PC-9 (cell line): ENCODE measurements at regions not wholly inside any gene's neighbourhood (a gene's known extent, or its start where the extent isn't known, plus 50 kb on each side); places are given as distances from the start of the nearest gene placed in this dataset.

Source experiments
- BruUV-seq: library from RNA; stranded (reverse); fragments of 400-500 nt; replicated peaks from 2 replicates; lab custom pipeline; 2021; lab: Mats Ljungman, UMichigan
- CTCF ChIA-PET: fragments of 300-600 bp; sonication (Branson Sonifier 250); formaldehyde crosslinking; loops from one replicate; lab custom pipeline; 2022; ENCODE audit warnings: antibody characterized with exemption; lab: Charles Lee
- POLR2A ChIA-PET: fragments of 300-600 bp; sonication (Branson Sonifier 250); formaldehyde crosslinking; loops from one replicate; lab custom pipeline; 2022; ENCODE audit warnings: antibody characterized with exemption; ENCODE audit not compliant: unreplicated experiment; lab: Charles Lee
- DNase-seq, 2 experiments: peaks; one replicate each; pipeline versions ENCODE4 v3.0.0 to v3.0.0-alpha.2; 2015 to 2022; ENCODE audit warnings: mixed read lengths in 1 of 2
- H2AFZ ChIP-seq: fragments of 200-600 bp; sonication (generic); 2 replicates; pipeline ENCODE4 v1.8.1; 2017; ENCODE audit warnings: antibody characterized with exemption
- H3F3A ChIP-seq: fragments of 200-600 bp; sonication (generic); 2 replicates; pipeline ENCODE4 v1.8.1; 2017; ENCODE audit warnings: antibody characterized with exemption, mild to moderate bottlenecking, low read depth; ENCODE audit not compliant: insufficient read depth
- H3K27ac ChIP-seq: fragments of 200-600 bp; sonication (generic); 2 replicates; pipeline ENCODE4 v1.6.1; 2016; ENCODE audit warnings: mixed run types
- H3K27me3 ChIP-seq: fragments of 200-600 bp; sonication (generic); 2 replicates; pipeline ENCODE4 v1.6.1; 2016; ENCODE audit warnings: low read depth, mixed run types; ENCODE audit not compliant: insufficient read depth
- H3K36me3 ChIP-seq: fragments of 200-600 bp; sonication (generic); 2 replicates; pipeline ENCODE4 v1.6.1; 2016; ENCODE audit warnings: low read depth, mixed run types
- H3K4me1 ChIP-seq: fragments of 200-600 bp; sonication (generic); replicated peaks from 2 replicates; pipeline ENCODE4 v1.6.1; 2016; ENCODE audit warnings: mixed run types; ENCODE audit not compliant: insufficient read depth
- H3K4me2 ChIP-seq: fragments of 200-600 bp; sonication (generic); 2 replicates; pipeline ENCODE4 v1.6.1; 2017; ENCODE audit warnings: mixed run types
- H3K4me3 ChIP-seq: fragments of 200-600 bp; sonication (generic); 2 replicates; pipeline ENCODE4 v1.6.1; 2016; ENCODE audit warnings: mixed run types
- H3K79me2 ChIP-seq: fragments of 200-600 bp; sonication (generic); 2 replicates; pipeline ENCODE4 v1.6.1; 2017; ENCODE audit warnings: low read depth, mixed run types
- H3K9me2 ChIP-seq: fragments of 200-600 bp; sonication (generic); 2 replicates; pipeline ENCODE4 v1.8.1; 2017; ENCODE audit warnings: mild to moderate bottlenecking; ENCODE audit not compliant: insufficient read depth
- H3K9me3 ChIP-seq: fragments of 200-600 bp; sonication (generic); 2 replicates; pipeline ENCODE4 v1.8.1; 2016; ENCODE audit warnings: low read depth; ENCODE audit not compliant: insufficient read depth
- H4K20me1 ChIP-seq: fragments of 200-600 bp; sonication (generic); 2 replicates; pipeline ENCODE4 v1.8.1; 2017; ENCODE audit not compliant: insufficient read depth
- EZH2 ChIP-seq: fragments of 200-600 bp; sonication (generic); IDR thresholded peaks from 2 replicates; pipeline ENCODE4 v1.8.0; 2017; ENCODE audit warnings: antibody characterized with exemption, low read depth
- intact Hi-C: fragments of 100-400 bp; cut with micrococcal nuclease; formaldehyde crosslinking; loops from one replicate; pipeline ENCODE4 v1.10.0; 2022; ENCODE audit not compliant: unreplicated experiment
- TF ChIP-seq, protein P1 (sequence below): fragments of 200-600 bp; sonication (generic); conservative IDR thresholded peaks from 2 replicates; pipeline ENCODE4 v1.6.1; 2017; ENCODE audit warnings: mixed run types, antibody characterized with exemption, mild to moderate bottlenecking, moderate library complexity

- no peaks in the 10 kb centered on the region for H4K20me1 ChIP-seq
- no peak overlapping the region for H3K4me3 ChIP-seq
- intact Hi-C loops: no loop called here
- H3K27ac ChIP-seq: no peak overlapping the region
- H3K9me2 ChIP-seq: 0 out of 2 replicates have a peak, but pooled peaks cover 4% of the 10 kb centered on the region
- H3K4me1 ChIP-seq: no peaks in the 10 kb centered on the region
- no peak overlapping the region for H2AFZ ChIP-seq
- H3F3A ChIP-seq: no peaks in the 10 kb centered on the region
- DNase-seq: no peak
- ChIA-PET CTCF (no interaction called here), POLR2A (no interaction called here)
- H3K36me3 ChIP-seq: no peaks in the 10 kb centered on the region
- TF ChIP-seq EZH2: no peak
- TF ChIP-seq, protein P1, sequence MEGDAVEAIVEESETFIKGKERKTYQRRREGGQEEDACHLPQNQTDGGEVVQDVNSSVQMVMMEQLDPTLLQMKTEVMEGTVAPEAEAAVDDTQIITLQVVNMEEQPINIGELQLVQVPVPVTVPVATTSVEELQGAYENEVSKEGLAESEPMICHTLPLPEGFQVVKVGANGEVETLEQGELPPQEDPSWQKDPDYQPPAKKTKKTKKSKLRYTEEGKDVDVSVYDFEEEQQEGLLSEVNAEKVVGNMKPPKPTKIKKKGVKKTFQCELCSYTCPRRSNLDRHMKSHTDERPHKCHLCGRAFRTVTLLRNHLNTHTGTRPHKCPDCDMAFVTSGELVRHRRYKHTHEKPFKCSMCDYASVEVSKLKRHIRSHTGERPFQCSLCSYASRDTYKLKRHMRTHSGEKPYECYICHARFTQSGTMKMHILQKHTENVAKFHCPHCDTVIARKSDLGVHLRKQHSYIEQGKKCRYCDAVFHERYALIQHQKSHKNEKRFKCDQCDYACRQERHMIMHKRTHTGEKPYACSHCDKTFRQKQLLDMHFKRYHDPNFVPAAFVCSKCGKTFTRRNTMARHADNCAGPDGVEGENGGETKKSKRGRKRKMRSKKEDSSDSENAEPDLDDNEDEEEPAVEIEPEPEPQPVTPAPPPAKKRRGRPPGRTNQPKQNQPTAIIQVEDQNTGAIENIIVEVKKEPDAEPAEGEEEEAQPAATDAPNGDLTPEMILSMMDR: no peak
- no peaks in the 10 kb centered on the region for H3K27me3 ChIP-seq
- no peak overlapping the region for H3K4me2 ChIP-seq
- H3K79me2 ChIP-seq: no peaks in the 10 kb centered on the region
- no TSS peak for BruUV-seq
- 0 out of 2 replicates have a peak, but pooled peaks cover 14% of the 10 kb centered on the region for H3K9me3 ChIP-seq
Observed at GRCh38 chr1:221066351-221067001, 187.2 kb downstream of the HLX start.

DNA sequence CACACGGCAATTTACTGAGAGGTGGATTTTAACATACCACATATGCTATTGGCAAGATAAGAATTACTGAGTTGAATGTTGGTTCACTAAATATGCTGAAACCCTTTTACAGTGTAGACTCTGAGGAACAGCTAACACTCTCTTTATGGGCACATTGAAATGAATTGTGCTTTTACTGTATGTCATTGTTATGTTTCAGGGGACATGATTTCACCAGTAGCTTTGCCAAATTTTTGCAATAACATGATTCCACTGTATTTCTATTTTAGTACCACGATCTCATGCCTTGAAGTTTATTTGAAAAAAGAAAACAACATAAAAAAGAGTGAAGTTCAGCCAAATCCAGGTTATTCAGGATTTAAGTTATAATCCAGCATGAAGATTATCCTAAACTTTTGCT lies 188.5 kb downstream of the HLX start:
- POLR2A ChIA-PET: no interaction called here
- TF ChIP-seq, protein P1: no peak
- TF ChIP-seq EZH2: no peak
- CTCF ChIA-PET: no interaction called here
- Histone ChIP-seq H3K4me3 (no peak overlapping the region), H3K27me3 (no peaks in the 10 kb centered on the region), H3K79me2 (no peaks in the 10 kb centered on the region), H4K20me1 (no peaks in the 10 kb centered on the region), H3K9me2 (0 out of 2 replicates have a peak, but pooled peaks cover 4% of the 10 kb centered on the region), H3F3A (no peaks in the 10 kb centered on the region), H3K4me2 (no peak overlapping the region), H3K4me1 (no peaks in the 10 kb centered on the region), H3K36me3 (no peaks in the 10 kb centered on the region), H3K27ac (no peak overlapping the region), H3K9me3 (0 out of 2 replicates have a peak, but pooled peaks cover 8% of the 10 kb centered on the region), H2AFZ (no peak overlapping the region)
- intact Hi-C loops: no loop called here
- DNase-seq: no peak
- no TSS peak for BruUV-seq

- no peaks in the 10 kb centered on the region for H3K4me1 ChIP-seq
- no peaks in the 10 kb centered on the region for H3K36me3 ChIP-seq
- H3F3A ChIP-seq: no peaks in the 10 kb centered on the region
- no peak for DNase-seq
- no TSS peak for BruUV-seq
- no peaks in the 10 kb centered on the region for H4K20me1 ChIP-seq
- no peak overlapping the region for H3K27ac ChIP-seq
- intact Hi-C loops: no loop called here
- H2AFZ ChIP-seq: 0 out of 2 replicates have a peak overlapping the region, but pooled peaks have one; percentile 31
- no peaks in the 10 kb centered on the region for H3K79me2 ChIP-seq
- CTCF ChIA-PET: no interaction called here
- no peak overlapping the region for H3K4me3 ChIP-seq
- no peak overlapping the region for H3K4me2 ChIP-seq
- H3K9me2 ChIP-seq: 0 out of 2 replicates have a peak, but pooled peaks cover 4% of the 10 kb centered on the region
- TF ChIP-seq, protein P1: no peak
- no peak for TF ChIP-seq EZH2
- POLR2A ChIA-PET: no interaction called here
- H3K9me3 ChIP-seq: no peaks in the 10 kb centered on the region
- no peaks in the 10 kb centered on the region for H3K27me3 ChIP-seq
Observed at GRCh38 chr1:221069178-221069903, 190.1 kb downstream of the HLX start.
